ENCODE measurements at regions not wholly inside any gene's neighbourhood (a gene's known extent, or its start where the extent isn't known, plus 50 kb on each side); places are given as distances from the start of the nearest gene placed in this dataset.
"Not testable (repeated sequence)": the region's sequence is repeated elsewhere in the genome, so short reads cannot be mapped to it uniquely, and the experiment has no call there.

DNA sequence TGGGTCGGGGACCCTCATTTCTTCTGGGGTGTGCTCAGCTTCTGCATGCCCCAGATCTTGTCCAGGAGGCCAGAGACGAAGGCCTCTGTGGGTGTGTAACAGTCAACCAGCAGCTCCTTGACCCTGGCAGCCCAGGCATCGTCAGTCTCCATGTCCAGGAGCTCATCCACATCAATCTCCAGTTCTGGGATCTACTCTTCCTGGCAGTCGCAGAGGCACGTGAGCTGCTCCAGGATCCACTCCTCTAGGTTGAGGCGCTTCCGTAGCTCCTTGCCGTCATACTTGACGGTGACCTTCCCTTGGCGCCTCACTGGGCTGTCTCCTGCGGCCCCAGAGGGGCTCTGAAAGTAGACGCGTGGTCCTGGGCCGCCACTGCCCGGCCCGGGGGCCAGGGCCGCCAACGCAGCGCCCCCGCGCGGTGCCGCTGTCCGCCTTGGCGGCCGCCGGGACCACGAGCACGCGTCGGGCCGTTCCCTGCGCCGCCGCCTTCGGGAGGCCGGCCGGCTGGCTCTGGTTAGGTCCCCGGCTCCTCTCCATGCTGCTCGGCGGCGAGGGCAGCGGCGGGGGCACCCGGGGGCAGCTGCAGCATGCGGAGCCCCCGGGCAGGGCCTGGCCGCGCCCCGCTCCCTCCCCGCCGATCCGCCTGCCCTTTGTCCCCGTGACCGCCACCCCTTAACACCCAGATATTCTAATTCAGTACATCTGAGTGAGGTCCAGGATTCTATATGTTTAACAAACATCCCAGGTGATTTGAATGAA is 170.5 kb downstream of the SEPTIN7 start:
- DNase-seq (ENCODE audit: low read depth), result no peak

DNA sequence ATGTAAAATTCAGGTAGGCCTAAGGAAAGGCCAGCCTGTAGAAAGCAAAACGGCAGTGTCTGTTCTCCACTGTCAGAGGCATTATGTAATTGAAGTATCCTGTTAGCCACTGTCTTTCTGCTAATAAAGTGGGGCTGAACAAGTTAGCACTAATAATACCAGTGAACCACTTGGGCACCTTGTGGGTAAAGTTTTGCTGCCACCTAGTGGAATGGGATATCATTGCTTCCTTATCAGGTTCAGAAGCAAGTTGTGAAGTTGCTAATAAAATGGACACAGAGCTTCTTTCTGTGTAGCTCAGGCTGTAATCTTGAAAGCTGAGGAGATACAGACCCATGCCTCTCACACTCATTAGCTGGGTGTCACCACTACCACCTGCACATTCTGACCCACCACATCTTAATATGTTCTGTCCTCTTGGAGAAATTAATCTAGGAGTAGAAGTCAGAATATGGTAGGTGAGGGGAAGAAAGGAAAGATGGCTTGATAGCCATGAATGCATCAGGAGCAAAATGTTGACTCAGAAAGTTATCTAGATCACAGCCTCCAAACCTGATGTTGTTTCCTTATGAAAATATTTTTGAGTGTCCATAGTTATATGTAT is 175.1 kb downstream of the SEPTIN7 start:
- DNase-seq (ENCODE audit: low read depth), result peak; percentile 74

DNA sequence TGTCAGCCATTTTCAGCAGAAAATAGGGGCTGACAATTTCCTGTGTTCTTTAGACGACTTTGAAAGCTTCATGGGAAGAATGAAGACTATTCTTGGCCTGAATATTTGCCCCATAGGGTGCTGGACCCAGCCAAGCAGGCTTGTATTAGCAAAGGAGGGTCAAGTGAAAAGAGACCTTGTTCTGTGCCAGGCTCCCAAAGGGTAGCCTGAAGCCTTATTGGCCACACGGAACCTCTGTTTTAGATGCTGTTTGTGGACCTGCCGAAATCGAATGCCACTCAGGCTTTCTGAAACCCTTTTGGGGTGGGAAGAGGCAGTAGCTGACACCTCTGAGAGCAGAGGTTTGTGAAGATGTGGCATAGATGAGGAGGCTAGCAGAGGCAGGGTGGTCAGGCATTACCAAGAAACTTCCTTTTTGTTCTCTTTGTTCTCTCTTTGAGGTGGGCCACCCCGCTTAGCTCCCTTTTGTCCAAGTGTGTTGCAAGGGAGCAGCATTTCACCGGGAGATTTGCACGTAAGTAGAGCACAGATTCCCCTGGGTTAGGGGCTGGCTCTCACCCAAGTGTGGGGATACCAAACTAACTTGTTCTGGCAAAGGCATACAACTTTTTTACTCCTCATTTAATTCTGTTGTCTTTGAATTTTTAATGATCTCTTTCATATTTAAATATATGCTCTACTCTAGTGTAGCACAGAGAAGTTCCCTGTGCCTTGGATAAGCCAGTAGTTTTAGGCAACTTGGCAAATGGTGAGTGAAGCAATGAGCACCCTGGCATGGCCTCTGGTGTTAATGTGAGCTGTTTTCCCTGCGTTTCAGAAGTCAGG is 174.0 kb upstream of the EEPD1 start:
- DNase-seq (ENCODE audit: low read depth), result not testable (repeated sequence)

DNA sequence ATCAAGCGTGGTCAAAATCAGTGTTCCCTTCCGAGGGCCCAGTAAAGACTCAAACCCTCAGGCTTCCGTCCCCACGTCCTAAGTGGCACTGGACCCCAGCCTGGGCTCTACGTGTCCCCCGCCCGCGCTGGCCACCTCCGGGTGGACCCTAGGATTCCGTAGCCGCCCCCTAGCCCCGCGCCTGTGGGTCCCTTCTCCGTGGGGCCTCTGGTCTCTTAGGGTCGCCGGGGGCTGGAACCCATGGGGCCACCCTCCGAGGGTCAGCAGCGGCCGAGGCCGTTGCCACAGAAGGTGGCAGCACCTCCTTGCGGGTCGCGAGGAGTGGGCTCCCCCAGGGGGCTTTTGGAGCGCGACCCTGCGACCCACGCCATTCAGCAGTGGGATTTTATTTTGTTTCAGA is 170.5 kb upstream of the EEPD1 start:
- no peak for DNase-seq (ENCODE audit: low read depth)

DNA sequence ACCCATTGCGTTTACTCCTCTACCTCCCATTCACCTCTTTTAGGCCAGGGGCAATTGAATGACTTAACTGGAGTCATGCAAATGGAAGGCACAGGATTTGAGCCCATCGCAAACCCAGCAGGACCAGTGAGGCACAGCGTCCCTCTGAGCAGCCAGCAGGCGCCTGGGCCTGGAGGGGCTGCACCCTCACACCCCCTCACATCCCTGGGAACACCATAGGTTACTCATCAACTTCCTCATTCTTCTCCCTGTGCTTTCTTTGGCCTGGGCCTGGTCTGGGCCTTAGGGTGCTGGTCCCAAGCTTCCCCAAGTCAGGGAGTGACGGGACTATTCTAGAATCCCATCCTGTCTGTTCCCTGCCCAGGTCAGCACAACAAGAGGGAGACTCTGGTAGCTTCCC is 169.4 kb upstream of the EEPD1 start:
- DNase-seq (ENCODE audit: low read depth), result no peak

DNA sequence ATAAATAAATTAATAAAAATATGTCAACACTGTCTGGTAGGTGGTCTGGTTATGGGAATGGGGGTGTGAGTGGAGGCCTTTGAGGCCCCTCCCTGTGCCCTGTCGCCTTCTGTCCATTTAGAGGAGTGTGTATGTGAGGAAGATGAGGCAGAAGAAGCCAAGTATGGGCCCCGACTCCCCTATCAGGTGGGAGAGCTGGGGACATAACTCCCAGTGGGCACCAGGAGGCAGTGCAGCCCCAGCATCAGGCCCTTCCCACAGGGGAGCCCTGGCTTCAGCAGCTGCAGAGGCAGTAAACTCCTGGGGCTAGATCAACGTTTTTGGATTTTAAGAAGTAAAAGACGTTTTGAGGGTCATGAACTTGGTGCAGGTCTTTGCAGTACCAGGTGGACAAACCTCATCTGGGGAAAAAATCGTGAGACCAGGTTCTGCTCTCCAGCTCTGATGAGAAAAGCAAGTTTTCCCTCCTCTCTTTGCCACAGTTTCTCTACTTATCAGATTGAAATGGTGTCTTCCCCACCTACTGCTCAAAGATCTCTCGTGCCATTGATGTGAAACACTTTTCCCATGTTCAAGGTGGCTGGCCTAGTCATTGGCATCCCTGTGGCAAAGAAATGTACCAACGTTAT is 167.8 kb upstream of the EEPD1 start:
- peak; percentile 78 for DNase-seq (ENCODE audit: low read depth)

DNA sequence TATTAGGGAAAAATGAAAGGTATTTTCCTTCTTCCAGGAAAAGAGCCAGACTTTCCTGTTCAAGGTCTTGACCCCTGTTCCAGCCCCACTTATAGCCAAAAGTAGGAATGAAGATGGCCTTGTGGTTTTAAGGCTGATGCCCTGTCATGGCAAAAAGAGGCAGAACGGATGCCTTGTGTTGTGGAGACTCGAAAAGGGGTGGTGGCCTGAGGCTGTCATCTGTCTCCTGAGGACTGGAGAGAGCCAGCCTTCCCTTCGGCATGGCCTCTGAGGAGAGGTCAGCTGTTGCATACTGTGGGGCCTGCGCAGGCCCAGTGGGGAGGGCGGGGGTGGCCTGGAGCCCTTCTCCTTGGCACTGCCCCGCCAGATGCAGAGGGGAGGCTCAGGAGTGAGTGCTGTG is 166.0 kb upstream of the EEPD1 start:
- peak; percentile 16 for DNase-seq (ENCODE audit: low read depth)

DNA sequence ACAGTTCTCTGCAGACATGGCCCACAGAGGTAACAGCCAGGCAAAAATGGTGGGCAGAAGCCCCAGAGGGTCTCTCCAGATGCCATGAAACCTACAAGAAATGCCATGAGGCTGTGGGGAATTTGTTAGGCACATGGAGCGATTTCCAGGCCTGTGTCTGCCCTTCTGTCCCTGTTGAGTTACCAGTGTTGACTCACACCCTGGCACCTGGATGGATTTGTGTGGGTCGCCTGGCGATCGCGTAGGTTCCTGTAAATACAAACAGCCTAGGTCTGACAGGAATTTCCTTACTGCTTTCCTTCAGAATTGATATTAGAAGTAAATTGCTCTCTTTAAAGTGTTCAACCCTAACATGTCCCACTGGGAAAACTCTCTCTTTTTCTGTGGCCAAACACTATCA is 164.9 kb upstream of the EEPD1 start:
- DNase-seq (ENCODE audit: low read depth), result no peak

DNA sequence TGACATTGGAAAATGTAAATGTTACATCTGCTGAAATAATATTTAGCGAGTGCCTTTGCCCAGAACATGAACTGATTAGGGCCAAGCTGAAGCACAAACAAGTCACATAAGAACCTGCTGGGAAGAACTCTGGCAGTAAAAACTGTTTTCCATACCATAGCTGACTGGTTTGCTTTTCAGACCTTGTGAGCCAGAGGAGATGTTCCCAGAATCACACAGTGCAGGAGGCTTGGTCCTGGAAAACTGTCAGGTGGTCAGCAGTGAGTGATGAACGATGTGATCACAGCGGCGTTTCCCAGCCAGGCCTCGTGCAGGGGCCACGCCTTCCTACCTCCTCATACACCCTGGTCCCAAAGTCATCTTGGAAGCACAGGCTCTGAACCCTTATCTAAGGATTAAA is 164.2 kb upstream of the EEPD1 start:
- DNase-seq (ENCODE audit: low read depth), result no peak

DNA sequence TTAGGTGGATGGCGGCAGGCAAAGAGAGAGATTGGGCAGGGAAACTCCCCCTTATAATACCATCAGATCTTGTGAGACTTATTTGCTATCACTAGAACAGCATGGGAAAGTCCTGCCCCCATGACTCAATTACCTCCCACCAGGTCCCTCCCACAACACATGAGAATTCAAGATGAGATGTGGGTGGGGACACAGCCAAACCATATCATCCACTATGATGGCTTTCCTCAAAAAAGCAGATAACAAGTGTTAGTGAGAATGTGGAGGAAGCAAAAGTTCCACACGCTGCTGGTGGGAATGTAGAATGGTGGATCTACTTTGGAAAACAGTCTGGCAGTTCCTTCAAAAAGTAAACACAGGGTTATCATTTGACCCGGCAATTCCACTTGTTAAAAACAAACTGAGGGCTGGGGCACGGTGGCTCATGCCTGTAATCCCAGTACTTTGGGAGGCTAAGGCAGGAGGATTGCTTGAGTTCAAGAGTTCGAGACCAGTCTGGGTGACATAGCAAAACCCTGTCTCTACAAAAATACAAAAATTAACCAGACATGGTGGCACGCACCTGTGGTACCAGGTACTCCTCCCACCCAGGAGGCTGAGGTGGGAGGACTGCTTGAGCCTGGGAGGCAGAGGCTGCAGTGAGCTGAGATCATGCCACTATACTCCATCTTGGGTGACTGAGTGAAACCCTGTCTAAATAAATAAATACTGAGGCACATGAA is 161.4 kb upstream of the EEPD1 start:
- DNase-seq (ENCODE audit: low read depth), result no peak

DNA sequence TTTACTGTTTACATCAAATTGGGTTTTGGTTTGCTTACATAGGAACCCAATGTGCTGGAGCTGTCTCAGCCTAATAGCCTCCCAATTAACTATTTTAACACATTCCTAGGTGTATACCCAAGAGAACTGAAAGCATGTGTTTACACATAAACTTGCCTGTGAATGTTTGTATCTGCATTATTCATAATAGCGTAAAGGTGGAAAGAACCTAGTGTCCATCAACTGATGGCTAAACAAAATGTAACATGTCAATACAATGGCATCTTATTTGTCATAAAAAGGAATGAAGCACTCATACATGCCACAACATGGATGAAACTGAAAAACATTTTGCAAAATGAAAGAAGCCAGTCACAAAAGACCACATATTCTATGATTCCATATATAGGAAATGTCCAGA is 160.6 kb upstream of the EEPD1 start:
- DNase-seq (ENCODE audit: low read depth), result no peak

DNA sequence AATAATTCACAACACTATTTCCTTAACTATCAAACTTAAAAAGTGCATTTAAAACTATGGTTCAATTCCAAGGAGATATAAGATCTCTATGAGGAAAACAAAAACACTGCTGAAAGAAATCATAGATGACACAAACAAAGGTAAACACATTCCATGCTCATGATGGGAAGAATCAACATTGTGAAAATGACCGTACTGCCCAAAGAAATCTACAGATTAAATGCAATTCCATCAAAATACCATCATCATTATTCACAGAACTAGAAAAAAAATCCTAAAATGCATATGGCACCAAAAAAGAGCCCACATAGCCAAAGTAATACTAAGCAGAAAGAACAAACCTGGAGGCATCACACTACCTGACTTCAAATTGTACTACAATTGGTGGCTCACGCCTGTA is 159.9 kb upstream of the EEPD1 start:
- DNase-seq (ENCODE audit: low read depth), result peak; percentile 10

DNA sequence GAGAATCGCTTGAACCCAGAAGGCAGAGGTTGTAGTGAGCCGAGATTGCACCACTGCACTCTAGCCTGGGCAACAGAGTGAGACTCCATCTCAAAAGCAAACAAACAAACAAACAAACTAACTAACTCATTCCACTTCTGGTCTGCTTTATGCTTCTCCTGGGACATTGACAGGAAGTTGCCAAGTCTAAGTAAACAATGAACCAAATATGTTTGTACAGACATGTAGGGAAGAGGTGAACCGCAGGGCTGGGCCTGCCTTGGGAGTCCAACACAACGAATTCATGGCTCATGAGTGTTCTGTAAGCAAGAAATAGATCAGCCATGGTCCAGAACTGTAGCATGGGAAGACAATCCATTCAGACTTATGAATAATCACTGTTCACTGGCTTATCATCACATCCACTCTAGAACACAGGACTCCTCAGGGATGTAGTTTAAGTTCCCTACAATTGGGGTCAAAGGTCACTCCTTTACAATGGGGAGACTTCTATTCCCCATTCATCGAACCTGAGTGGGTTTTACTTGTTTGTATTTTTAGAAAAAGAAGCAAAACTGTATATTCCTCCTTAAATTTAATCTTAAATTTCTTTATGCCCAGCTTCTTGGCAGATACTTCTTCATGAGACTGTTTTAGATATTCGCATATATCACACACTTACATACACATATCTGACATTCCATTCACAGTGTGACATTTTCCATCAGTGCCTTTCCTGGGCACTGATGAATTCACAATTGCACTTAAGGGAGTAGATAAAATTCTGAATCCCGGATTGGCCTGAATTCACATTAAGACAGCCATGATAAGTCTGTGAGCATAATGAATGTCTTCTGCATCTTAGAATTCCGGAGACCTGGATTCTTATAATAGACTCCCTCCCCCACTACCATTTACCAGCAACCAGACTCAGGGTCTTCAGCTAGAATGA is 159.1 kb upstream of the EEPD1 start:
- peak; percentile 51 for DNase-seq (ENCODE audit: low read depth)

DNA sequence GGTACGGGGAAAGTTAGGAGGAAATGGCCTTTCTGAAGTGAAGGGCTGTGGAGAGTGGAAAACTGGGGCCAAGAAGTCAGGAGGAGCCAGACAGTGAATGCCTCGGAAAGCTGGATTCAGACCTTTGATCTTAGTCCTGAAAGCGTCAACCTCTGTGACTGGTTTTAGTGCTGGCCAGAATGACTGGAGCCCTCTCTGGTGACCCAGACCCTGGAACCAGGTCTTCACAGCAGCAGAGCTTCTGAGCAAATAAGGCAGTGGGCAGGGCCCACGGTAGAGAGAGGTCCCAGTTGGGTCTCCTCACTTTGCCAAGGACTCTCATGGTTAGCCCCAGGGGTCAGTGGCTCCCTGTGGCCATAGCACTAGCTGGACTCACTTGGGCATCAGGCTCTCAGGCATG is 157.7 kb upstream of the EEPD1 start:
- DNase-seq (ENCODE audit: low read depth), result no peak

DNA sequence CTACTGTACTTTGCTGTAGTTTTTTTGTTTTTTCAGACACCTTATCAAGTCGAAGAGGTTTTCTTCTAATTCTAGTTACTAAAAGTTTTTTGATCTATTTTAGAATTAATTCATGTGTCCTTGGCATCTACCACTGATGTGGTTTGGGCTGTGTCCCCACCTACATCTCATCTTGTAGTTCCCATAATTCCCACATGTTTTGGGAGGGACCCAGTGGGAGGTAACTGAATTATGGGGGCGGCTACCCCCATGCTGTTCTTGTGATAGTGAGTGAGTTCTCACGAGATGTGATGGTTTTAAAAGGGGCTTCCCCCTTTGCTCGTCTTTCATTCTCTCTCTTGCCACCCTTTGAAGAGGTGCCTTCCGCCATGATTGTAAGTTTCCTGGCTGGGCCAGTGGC is 154.6 kb upstream of the EEPD1 start:
- no peak for DNase-seq (ENCODE audit: low read depth)

DNA sequence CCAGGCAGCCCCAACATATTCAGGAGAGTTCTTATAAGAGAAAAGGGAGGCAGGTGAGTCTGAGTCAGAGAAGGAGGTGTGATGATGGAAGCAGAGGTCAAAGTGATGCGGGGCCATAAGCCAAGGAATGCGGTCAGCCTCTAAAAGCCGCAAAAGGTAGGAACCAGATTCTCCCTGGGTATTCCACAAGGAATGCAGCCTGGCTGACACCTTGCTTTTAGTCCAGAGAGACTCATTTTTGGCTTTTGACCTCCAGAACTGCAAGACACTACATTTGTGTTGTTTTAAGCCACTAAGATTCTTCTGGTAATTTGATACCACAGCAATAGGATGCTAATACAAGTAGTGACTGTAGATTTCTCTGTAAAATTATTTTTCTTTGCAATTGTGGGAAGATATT is 151.5 kb upstream of the EEPD1 start:
- peak; percentile 36 for DNase-seq (ENCODE audit: low read depth)

DNA sequence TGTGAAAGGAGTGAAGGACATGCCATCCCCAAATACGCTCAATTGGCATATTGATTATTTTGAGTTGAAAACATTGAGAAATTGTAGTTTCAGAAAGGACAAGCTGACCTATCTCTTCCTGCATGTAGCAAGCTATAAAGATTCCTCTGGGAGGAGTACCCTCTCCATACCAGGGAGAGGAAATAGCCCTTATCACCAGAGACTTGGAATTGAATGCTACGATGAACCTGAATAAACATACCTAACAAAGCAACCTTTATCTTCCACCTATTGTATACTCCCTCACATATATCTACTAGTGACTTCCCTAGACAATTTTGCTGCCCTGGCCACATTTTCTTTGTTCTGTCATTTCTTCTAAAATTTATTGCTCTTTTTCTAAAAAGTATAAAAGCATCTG is 150.2 kb upstream of the EEPD1 start:
- DNase-seq (ENCODE audit: low read depth), result no peak

DNA sequence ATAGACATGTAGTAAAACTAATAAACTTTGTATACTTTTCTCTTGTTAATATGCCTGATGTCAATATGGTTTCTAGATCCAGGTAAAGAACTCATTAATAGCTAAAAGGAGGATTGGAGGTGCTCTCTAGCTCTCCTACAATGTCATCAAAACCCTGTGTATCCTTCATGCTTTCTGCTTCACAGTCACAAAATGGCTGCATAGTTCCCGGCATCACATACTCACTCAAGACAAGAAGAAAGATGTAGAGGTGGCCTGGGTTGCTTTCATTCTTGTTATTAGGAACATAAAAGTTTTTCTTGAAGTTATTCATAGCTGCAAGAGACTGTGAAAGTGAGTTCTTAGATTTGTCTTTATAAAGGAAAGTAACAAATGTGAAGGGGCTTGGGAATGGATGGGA is 149.7 kb upstream of the EEPD1 start:
- no peak for DNase-seq (ENCODE audit: low read depth)

DNA sequence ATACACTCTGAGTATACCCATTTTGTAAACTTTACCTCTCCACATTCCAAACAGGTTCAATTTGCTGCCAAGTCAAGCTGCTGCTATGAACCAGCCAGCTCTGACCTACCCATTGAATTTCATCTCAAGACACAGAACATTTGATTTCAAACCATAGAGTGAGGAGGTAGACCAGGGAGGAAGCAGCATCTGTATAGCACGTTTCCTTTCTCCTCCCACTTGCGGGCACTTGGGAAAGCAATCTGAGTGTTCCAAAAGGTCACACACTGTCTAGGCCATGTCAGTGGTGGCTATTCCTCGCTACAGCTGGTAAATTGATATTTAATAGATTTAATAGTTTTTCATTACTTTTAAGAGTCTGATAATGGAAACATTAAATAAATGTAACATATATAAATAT is 147.8 kb upstream of the EEPD1 start:
- no peak for DNase-seq (ENCODE audit: low read depth)

DNA sequence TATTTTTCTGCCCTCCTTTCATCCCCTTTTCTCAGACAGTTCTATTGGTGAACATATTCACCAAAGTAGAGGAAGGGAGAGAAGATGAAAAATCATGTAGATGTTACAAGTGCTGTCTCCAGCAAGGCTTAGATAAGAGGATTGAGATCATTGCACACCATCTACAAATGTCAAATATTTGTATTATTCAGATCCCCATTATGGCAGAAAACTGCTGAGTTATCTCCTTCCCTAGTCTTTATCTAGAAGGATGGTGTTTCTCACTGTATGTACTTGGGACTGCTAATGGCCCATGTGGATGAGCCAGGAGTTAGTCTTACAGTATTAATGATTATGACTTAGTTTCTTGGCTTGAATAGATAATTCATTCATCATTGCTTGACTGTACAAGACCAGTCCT is 147.2 kb upstream of the EEPD1 start:
- no peak for DNase-seq (ENCODE audit: low read depth)

DNA sequence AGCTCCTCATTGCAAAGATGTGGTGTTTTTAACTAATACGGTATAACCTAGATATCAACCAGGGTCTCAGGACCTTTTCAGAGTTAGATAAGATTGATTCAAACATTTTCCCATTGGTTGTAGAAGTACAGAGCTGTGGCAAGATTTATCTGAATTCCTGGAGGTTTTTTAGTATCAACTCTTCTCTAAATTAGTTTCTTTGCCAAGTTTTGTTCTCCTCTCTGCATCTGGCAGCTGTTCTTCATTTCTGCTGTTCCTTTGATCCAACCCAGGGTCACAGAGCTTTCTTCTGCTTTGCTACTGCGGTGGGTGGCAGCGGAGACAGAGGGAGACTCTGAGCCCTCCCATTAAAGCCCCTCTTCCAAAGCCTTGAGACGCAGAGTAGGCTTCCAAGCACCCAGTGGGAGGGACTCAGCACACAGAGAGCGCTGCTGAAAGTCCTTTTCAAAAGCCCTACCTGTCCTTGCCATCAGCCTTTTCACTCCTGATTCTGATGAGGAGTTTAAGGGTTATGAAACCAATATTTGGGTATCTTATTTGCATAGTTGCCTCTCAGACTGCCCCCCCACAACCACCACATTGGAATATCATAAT is 146.3 kb upstream of the EEPD1 start:
- no peak for DNase-seq (ENCODE audit: low read depth)

All from EH (cell line).